ENCODE measurements at regions not wholly inside any gene's neighbourhood (a gene's known extent, or its start where the extent isn't known, plus 50 kb on each side); places are given as distances from the start of the nearest gene placed in this dataset.

DNA sequence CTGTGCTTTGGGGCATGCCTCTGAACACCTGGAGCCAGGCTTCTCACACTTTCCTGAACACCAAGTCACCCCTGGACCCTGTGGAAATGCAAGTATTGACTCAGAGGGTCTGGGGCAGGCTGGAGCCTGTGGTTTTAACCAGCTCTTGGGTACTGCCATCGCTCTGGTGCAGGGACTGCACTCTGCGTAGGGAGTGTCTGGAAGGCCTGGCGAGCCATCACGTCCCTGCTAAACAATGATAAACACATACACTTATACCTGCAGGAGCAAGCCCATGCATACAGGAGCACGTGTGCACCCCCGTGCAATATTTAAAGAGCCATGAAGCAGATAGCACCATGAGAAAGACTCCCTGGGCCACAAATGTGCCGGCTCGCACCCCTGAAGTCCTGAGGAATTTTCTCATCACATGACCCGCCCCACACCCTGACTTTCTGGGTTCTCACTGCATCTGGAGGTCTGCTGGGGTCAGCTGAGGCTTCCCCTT lies 267.7 kb downstream of the GADD45G start:
- DNase-seq (ENCODE audit: extremely low spot score, unreplicated experiment), result peak; percentile 60
- Mint-ChIP-seq H3K27me3 (ENCODE audit: unreplicated experiment) (no peaks in the 10 kb centered on the region), H3K9me3 (ENCODE audit: unreplicated experiment) (no peaks in the 10 kb centered on the region), H3K4me3 (ENCODE audit: unreplicated experiment) (no peak overlapping the region), H3K27ac (ENCODE audit: unreplicated experiment) (no peak overlapping the region), H3K36me3 (ENCODE audit: unreplicated experiment) (no peaks in the 10 kb centered on the region), H3K4me1 (ENCODE audit: unreplicated experiment) (peaks cover 8% of the 10 kb centered on the region)
- TF ChIP-seq, protein P1, sequence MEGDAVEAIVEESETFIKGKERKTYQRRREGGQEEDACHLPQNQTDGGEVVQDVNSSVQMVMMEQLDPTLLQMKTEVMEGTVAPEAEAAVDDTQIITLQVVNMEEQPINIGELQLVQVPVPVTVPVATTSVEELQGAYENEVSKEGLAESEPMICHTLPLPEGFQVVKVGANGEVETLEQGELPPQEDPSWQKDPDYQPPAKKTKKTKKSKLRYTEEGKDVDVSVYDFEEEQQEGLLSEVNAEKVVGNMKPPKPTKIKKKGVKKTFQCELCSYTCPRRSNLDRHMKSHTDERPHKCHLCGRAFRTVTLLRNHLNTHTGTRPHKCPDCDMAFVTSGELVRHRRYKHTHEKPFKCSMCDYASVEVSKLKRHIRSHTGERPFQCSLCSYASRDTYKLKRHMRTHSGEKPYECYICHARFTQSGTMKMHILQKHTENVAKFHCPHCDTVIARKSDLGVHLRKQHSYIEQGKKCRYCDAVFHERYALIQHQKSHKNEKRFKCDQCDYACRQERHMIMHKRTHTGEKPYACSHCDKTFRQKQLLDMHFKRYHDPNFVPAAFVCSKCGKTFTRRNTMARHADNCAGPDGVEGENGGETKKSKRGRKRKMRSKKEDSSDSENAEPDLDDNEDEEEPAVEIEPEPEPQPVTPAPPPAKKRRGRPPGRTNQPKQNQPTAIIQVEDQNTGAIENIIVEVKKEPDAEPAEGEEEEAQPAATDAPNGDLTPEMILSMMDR (IDR thresholded peaks at IDR 0.05), result no peak

DNA sequence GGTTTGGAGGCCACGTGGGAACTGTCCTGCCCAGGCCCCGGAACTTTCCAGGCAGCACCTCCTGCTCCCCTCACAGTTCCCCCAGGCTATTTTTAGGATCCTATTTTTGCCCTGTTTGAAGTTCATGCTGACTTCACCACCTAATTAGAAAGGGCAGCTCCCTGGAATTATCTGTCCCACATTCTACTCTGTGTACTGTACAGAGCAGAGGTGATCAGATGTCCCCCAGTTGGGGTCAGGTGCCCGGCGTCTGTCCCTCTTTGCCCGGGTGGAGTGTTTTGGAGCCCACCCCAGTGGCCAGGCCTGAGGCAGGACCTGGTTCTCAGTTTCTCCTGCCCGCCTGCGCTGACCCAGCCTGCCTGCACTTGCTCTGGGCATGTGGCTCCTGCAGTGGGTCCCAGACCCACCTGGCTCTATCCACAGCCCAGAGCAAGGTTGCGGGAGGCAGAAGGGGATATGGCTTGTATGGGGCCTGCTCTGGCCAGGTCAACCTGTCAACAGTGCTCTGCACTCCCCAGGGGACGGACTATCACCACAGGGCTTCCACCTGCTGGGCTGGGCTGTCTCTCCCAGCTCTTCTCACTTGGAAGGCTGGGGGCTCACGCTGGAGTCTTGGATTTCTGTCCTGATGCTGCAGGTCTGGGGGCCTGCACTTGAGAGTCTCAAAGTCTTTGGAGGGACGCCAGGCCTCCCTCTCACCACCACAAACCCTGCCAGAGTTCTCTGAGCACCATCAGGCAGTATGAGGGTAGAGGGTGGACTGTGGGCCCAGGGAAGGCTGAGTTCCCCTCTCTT lies 268.3 kb downstream of the GADD45G start:
- H3K36me3 Mint-ChIP-seq (ENCODE audit: unreplicated experiment), result no peaks in the 10 kb centered on the region
- TF ChIP-seq, protein P1 (IDR thresholded peaks at IDR 0.05), result no peak
- no peaks in the 10 kb centered on the region for H3K27me3 Mint-ChIP-seq (ENCODE audit: unreplicated experiment)
- no peak overlapping the region for H3K4me3 Mint-ChIP-seq (ENCODE audit: unreplicated experiment)
- H3K4me1 Mint-ChIP-seq (ENCODE audit: unreplicated experiment), result peaks cover 8% of the 10 kb centered on the region
- H3K9me3 Mint-ChIP-seq (ENCODE audit: unreplicated experiment), result no peaks in the 10 kb centered on the region
- H3K27ac Mint-ChIP-seq (ENCODE audit: unreplicated experiment), result no peak overlapping the region
- DNase-seq (ENCODE audit: extremely low spot score, unreplicated experiment), result peak; percentile 70

DNA sequence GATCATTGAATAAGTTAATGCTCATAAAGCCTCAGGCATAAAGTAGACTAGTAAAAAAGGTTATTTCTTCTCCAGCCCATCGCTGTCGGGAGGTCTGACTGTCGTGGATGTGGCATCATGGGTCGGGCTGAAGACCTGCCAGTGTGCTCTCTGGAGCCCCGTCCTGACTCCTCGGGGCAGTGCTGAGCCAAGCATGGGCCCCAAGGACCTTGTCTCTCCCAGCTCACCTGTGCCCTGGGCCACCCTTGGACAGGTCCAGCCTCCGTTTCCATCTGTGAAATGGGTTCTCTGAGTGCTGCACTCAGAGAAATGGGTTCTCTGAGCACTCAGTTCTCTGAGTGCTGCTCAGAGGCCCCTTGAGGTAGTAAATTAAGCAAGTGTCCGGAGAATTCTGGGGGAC lies 269.0 kb downstream of the GADD45G start:
- TF ChIP-seq, protein P1 (IDR thresholded peaks at IDR 0.05), result no peak
- Mint-ChIP-seq H3K27ac (ENCODE audit: unreplicated experiment) (no peak overlapping the region), H3K4me1 (ENCODE audit: unreplicated experiment) (peaks cover 13% of the 10 kb centered on the region), H3K4me3 (ENCODE audit: unreplicated experiment) (no peak overlapping the region), H3K36me3 (ENCODE audit: unreplicated experiment) (no peaks in the 10 kb centered on the region), H3K27me3 (ENCODE audit: unreplicated experiment) (no peaks in the 10 kb centered on the region), H3K9me3 (ENCODE audit: unreplicated experiment) (no peaks in the 10 kb centered on the region)
- peak; percentile 78 for DNase-seq (ENCODE audit: extremely low spot score, unreplicated experiment)

DNA sequence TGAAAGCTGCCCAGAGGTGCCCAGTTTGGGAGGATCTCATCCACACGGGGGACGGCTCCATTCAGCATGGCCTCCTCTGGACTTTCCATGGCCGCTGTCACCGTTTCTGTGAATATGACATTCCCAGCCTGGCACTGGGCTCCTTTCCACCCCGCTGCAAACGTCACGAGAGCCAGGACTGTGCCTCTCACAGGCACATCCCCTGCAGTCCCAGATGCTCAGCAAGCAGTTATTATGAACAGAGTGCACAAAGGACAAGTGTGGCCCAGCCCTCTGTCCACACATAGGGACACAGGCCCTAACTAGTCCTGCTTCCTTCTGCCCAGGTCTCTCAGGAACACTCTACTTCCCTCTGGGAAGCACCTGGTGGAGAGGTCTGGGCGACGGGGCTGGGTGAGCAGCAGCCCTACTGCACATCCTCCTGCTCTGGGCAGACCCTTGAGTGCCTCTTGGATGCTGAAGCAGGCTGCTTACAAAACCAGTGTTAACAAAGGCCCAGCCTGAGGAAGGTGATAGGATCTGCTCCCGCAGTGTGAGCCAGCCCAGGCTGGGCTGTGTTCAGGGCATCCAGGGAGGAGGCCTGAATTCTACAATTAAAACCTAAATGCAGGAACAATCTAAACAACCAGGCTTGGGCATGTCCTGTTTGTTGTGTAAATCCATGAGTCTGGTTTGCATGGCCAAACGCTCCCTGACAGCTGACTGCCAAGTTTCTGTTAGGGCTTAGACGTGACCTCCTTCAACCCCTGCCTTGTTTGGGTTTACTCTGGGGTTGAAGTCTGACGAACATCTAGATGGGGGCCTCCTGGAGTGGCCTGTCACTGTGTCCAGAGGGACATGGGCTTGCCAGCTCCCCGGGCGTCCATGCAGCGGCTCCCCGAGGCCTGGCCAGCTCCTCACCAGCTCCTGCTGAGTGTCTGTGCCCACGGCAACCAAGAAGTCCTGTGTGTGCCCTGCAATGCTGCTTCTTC lies 269.8 kb downstream of the GADD45G start:
- no peak overlapping the region for H3K27ac Mint-ChIP-seq (ENCODE audit: unreplicated experiment)

More for the DNA sequence above, 269.8 kb downstream of the GADD45G start:
- Mint-ChIP-seq H3K4me1 (ENCODE audit: unreplicated experiment) (peaks cover 16% of the 10 kb centered on the region), H3K9me3 (ENCODE audit: unreplicated experiment) (no peaks in the 10 kb centered on the region), H3K4me3 (ENCODE audit: unreplicated experiment) (no peak overlapping the region), H3K27me3 (ENCODE audit: unreplicated experiment) (no peaks in the 10 kb centered on the region), H3K36me3 (ENCODE audit: unreplicated experiment) (no peaks in the 10 kb centered on the region)
- DNase-seq (ENCODE audit: extremely low spot score, unreplicated experiment), result peak; percentile 59
- TF ChIP-seq, protein P1 (IDR thresholded peaks at IDR 0.05), result no peak
